ENCODE measurements at regions not wholly inside any gene's neighbourhood (a gene's known extent, or its start where the extent isn't known, plus 50 kb on each side); places are given as distances from the start of the nearest gene placed in this dataset.

GRCh38 chr10:111156754-111157153 lies 79.9 kb downstream of the ADRA2A start:
- TF ChIP-seq ZBTB17 (tag by site-specific recombination; IDR thresholded peaks at IDR 0.05) (no peak), ZNF132 (tag by site-specific recombination; IDR thresholded peaks at IDR 0.05; ENCODE audit: borderline replicate concordance) (no peak), YY1 (tag by site-specific recombination; IDR thresholded peaks at IDR 0.05) (no peak), ZSCAN18 (tag by site-specific recombination; IDR thresholded peaks at IDR 0.05) (no peak), ZNF19 (tag by site-specific recombination; IDR thresholded peaks at IDR 0.05; ENCODE audit: low read depth) (no peak), REST (tag by site-specific recombination; IDR thresholded peaks at IDR 0.05) (no peak)
- TF ChIP-seq, protein P1, sequence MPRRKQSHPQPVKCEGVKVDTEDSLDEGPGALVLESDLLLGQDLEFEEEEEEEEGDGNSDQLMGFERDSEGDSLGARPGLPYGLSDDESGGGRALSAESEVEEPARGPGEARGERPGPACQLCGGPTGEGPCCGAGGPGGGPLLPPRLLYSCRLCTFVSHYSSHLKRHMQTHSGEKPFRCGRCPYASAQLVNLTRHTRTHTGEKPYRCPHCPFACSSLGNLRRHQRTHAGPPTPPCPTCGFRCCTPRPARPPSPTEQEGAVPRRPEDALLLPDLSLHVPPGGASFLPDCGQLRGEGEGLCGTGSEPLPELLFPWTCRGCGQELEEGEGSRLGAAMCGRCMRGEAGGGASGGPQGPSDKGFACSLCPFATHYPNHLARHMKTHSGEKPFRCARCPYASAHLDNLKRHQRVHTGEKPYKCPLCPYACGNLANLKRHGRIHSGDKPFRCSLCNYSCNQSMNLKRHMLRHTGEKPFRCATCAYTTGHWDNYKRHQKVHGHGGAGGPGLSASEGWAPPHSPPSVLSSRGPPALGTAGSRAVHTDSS (tag by site-specific recombination; IDR thresholded peaks at IDR 0.05): no peak

All from HEK293 (cell line).